GM12892 (cell line): ENCODE measurements at regions not wholly inside any gene's neighbourhood (a gene's known extent, or its start where the extent isn't known, plus 50 kb on each side); places are given as distances from the start of the nearest gene placed in this dataset.

Experiments
- POLR2A ChIP-seq: IDR thresholded peaks from 2 replicates; pipeline ENCODE4 v1.6.1; 2011; ENCODE audit warnings: low read depth, low read length, control low read depth
- TAF1 ChIP-seq: IDR thresholded peaks from 2 replicates; pipeline ENCODE4 v1.6.1; 2011; ENCODE audit warnings: low read depth, mild to moderate bottlenecking, control low read depth, low read length, borderline replicate concordance

DNA sequence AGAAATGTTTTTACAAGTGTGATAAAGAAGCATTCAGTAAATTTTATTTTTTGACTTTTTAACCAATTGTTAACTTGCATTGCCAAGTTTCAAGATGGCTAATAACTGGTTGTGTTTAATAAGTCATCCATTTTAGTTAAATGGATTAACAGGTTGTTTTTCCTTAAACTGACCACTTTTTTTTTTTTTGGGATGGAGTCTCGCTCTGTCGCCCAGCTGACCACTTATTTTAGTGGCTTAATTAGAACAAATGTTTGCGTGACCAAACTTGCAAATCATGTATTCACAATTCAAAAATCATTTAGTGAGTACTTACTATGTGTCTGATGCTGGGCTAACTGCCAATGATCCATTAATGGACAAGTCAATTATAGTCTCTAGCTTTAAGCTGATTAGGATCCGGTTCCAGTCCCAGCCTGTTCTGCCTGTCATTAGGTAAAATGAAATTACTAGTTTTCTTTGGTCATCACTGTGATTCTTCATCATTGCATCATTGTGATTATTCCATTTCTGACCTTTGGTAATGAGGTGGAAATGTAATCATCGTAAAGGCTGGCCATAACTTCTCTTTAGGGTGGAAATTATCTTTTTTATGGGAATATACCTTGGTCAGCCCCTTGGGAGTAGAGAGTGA lies 729.2 kb upstream of the MARCKS start:
- TF ChIP-seq POLR2A (no peak), TAF1 (no peak)
